HG03095 (cell line): ENCODE measurements at regions not wholly inside any gene's neighbourhood (a gene's known extent, or its start where the extent isn't known, plus 50 kb on each side); places are given as distances from the start of the nearest gene placed in this dataset.
"Not testable (repeated sequence)": the region's sequence is repeated elsewhere in the genome, so short reads cannot be mapped to it uniquely, and the experiment has no call there.

Experiments used
- ATAC-seq: cut with Tn5 transposase; IDR thresholded peaks from one replicate; pipeline ENCODE4 v1.9.1; 2021; ENCODE audit warnings: moderate library complexity; ENCODE audit not compliant: unreplicated experiment

GRCh38 chr7:130942211-130942964 is 208.4 kb upstream of the KLF14 start:
- no peak for ATAC-seq

- no peak for ATAC-seq
These were observed 209.4 kb upstream of the KLF14 start for GRCh38 chr7:130943336-130943901.

GRCh38 chr7:130943981-130944380 is 210.0 kb upstream of the KLF14 start:
- ATAC-seq: no peak

- no peak for ATAC-seq
These were observed 211.0 kb upstream of the KLF14 start for GRCh38 chr7:130944997-130945396.

DNA sequence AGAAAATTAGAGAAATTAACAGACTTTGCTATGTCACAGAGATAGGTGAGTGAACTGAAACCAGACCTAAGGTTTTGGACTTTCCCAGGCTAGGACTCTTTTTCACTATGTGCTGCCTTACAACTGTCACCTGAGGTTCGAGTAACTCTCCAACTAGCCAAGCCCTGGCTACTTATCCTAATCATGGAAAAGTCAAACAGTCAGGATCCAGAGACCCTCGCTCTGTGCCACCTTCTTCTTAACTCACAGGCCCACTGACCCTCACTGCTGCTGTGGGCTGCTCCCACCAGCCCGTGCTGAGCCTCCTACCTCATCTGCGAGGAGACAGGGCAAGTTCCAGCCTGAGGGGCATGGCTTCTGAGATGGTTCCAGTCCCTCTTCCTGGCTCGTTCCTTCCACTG is 211.4 kb upstream of the KLF14 start:
- no peak for ATAC-seq

DNA sequence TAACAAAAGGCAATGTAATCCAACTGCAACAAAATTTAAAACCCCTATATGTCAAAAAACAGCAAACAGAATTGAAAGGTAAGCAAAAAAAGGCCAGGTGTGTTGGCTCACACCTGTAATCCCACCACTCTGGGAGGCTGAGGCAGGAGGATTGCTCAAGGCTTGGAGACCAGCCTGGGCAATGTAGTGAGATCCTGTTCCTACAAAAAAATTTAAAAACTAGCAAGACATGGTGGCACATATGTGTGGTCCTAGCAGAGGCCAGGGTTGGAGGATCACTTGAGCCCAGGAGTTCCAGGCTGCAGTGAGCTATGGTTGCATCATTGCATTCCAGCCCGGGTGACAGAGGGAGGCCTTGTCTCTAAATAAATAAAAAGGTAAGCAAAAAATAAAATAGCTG is 212.1 kb upstream of the KLF14 start:
- ATAC-seq: no peak

DNA sequence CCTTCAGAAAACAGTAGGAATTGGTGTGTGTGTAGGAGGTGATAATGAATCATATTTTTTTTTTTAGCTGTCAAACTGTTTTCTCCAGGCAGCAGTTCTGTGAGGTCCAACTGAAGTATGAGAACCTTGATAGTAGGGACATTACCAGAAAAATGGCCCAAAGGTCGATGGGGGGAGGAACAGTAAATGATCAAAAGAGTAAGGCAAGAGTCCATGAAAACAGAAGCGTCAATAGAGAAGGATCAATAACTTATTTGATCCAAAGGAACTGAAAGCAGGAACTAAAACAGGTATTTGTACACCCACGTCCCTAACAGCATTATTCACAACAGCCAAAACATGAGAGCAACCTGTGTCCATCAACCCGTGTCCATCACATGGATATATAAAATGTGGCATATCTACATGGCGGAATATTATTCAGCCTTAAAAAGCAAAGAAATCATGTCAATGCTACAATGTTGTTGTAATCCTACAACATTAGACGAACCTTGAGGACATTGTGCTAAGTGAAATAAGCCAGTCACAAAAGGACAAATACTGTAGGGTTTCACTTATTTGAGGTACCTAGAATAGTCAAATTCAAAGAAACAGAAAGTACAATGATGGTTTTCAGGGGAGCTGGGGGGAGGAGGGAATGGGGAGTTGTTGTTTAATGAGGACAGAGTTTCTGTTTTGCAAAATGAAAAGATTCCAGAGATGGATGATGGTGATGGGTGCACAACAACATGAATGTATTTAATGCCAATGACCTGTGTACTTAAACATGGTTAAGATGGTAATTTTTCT is 214.0 kb upstream of the KLF14 start:
- no peak for ATAC-seq

DNA sequence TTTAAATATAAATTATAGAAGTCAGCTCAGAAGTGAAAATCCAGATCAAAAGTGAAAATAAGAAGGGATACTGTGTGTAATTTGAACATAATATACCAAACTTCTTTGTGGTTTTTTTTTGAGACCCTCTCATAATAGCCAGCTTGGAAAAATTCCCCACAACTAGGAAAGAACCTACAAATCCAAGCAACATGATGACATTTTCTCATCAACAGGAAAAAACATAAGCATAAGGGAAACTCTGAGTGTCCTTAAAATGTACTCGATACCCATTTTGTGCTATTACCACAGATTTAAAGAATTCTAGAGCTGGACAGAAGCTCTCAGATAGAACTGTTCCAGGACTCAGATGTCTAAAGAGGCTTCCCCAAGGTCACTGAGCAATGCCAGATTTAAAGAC is 214.8 kb upstream of the KLF14 start:
- no peak for ATAC-seq

DNA sequence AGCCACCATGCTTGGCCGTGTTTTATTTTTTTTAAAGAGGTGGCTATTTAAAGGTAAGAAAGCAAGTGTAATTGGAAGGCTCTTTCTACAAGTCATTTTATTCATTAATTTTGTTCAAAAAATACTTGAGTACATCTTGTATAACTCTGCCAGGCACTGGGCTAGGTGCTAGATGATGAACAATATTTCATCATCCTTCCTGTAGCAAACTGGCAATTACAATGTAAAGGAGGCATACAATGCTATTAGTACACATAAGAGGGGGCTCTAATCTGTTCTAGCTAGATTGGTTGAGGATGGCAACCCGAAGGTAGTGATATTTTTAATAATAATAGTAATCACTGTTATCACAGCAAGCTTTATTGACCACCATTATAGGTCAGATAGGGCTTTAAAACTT is 215.5 kb upstream of the KLF14 start:
- ATAC-seq: no peak

DNA sequence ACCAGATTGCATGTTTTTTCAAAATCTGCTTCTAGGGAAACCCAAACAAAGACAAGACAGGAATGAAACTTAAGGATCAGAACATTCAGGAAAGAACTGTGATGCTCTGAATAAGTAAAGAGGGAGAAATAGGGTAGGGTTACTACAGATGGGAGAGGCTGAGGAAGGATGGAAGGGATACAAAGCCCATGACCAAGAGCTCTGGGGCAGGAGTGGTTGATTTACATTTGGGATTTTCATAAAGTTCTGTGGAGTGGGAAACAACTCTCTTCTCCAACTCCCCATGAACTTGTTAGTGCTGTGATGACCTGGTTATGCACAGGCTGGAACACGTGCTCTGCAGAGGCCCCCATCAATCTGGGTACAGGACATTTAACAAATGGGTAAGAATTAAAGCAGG is 216.0 kb upstream of the KLF14 start:
- ATAC-seq: no peak

DNA sequence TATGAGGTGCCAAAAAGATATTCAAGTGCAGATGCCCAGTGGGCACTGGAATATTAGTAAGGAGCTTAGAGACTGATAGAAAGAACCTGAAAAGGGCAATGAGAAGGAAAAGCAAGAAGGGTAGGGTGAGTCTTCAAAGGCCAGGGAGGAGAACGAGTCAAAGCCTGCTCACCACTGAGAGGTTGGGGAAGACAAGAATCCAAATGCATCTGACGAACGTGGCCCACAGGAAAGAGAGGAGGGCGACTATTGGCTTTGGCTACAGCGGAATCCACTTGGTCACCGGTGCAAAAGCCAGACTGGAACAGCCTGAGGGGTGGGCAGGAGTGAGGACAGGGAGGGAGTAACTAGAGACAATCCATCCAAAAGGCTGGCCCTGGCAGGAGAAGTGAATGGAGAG is 216.7 kb upstream of the KLF14 start:
- no peak for ATAC-seq

- ATAC-seq: no peak
These were observed 217.4 kb upstream of the KLF14 start for GRCh38 chr7:130951303-130951975.

- ATAC-seq: no peak
These were observed 218.2 kb upstream of the KLF14 start for GRCh38 chr7:130951976-130952876.

GRCh38 chr7:130953196-130953595 is 219.2 kb upstream of the KLF14 start:
- ATAC-seq: no peak

GRCh38 chr7:130954918-130955564 is 221.0 kb upstream of the KLF14 start:
- ATAC-seq: no peak

DNA sequence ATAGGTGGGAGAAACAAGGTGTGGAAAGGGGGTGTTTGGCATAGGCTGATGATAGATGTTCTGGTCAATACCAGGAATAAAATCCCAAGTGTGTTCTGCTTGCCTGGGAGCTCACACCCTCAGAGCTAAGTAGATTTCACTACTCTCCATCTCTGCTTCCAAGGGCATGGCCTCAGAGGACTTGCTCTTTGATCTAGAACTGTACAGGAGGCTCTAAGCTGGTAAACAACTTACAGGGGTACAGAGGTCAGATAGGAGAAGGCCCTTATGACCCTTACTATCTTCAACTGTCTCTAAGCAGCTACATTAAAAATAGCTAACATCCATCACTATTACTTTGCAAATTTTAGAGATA is 221.5 kb upstream of the KLF14 start:
- ATAC-seq: no peak

DNA sequence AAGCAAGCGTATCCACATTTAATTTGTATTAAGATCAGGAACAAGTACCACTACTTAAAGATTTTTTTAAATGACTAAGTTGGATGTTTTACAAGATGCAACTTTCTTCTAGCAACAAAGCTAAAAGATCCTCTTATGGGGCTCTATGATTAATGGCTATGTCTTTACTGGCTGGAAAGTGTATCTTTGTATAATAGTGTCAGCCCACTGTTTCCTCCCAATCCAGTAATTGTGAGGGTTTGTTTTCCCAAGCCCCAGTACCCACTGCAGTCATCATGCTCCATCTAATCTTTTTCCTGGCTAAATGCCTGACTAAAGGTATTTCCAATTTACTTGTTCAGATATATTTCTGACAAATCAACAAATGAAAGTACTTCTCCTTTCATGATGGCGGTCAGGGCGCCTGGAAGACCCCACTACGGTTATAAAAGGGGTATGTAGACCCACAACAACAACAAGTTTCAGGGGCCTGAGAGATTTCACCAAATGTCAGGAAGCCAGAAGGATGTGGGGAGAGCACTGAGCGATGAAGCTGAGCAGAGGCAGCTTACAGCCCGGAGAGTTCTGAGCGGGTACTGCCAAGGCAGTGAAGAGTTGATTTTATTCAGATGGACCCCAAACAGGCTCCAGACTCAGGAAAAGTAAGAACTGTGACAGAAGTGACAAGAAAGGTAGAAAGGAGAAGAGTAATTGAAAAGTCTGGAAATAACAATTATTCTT is 222.6 kb upstream of the KLF14 start:
- no peak for ATAC-seq

DNA sequence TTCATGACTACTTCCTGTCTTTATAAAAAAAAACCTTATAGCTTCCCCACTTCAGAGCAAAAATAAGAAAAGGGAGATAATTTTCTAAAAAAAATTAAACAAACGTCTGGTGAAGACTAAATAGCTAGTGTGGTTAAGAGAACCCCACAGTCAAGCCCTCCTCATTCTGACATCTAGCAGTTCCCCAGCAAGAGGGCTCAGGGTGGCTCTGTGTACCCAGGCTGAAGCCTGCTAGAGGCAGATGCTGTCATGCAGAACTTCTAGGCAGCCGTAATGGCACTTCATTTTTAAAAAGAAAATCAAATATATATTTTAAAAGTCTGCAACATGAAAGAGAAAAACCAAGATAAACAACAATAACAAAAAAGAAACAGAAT is 223.1 kb upstream of the KLF14 start:
- ATAC-seq: no peak

DNA sequence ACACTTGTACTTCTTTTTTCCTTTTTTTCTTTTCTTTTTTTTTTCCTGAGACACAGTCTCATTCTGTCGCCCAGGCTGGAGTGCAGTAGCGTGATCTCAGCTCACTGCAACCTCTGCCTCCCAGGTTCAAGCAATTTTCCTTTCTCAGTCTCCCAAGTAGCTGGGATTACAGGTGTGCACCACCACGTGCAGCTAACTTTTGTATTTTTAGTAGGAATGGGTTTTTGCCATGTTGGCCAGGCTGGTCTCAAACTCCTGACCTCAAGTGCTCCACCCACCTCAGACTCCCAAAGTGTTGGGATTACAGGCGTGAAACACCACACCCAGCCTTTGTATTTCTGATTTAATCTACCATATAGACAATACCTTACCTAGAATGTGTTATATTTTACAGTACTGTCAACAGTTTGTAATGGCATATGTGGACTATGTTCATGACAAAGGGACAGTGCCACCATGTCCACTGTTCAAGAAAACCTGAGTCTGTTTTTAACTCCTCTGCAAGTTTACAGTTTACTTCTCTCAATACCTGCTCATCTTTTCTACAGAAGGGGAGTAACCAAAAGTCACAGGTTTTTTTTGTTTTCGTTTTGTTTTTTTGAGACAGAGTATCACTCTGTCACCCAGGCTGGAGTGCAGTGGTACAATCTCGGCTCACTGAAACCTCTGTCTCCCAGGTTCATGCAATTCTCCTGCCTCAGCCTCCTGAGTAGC is 223.9 kb upstream of the KLF14 start:
- ATAC-seq: not testable (repeated sequence)
